ENCODE measurements at regions not wholly inside any gene's neighbourhood (a gene's known extent, or its start where the extent isn't known, plus 50 kb on each side); places are given as distances from the start of the nearest gene placed in this dataset.

- peak overlapping the region; percentile 46 for H2AFZ ChIP-seq (ENCODE audit: control insufficient read depth, low read length)
- H3K79me2 ChIP-seq (ENCODE audit: control insufficient read depth, insufficient read depth, low read length), result no peaks in the 10 kb centered on the region
- TF ChIP-seq EZH2 (IDR thresholded peaks at IDR 0.05; ENCODE audit: low read length) (no peak), CTCF (optimal IDR thresholded peaks at IDR 0.05 in 1 of 3, IDR thresholded peaks at IDR 0.05 in 1 of 3, conservative IDR thresholded peaks at IDR 0.05 in 1 of 3; ENCODE audit: extremely low read depth in 1 of 3, insufficient read depth in 2 of 3, low read length in 3 of 3) (no peak)
- H4K20me1 ChIP-seq (ENCODE audit: control insufficient read depth, extremely low read depth, insufficient read depth, low read length), result no peaks in the 10 kb centered on the region
- no peak overlapping the region for H3K4me3 ChIP-seq (ENCODE audit: control insufficient read depth in 2 of 3, extremely low read depth in 1 of 3, insufficient read depth in 2 of 3, low read depth in 1 of 3, low read length in 3 of 3)
- no peak overlapping the region for H3K4me2 ChIP-seq (ENCODE audit: control insufficient read depth, extremely low read depth, insufficient read depth, low read depth, low read length)
- dilution Hi-C loops (cut with MboI; ENCODE audit: extremely low pct_ligation_motif_present, low sequenced_read_pairs), result no loop called here
- H3K36me3 ChIP-seq (ENCODE audit: control insufficient read depth in 2 of 2, extremely low read depth in 1 of 2, insufficient read depth in 2 of 2, low read length in 2 of 2), result no peaks in the 10 kb centered on the region
- peaks cover 7% of the 10 kb centered on the region for H3K4me1 ChIP-seq (ENCODE audit: control insufficient read depth, extremely low read depth, insufficient read depth, low read length)
- H3K9me1 ChIP-seq (ENCODE audit: control insufficient read depth, extremely low read depth, insufficient read depth, low read length), result no peaks in the 10 kb centered on the region
- no peak for FAIRE-seq
- no peak overlapping the region for H3K27ac ChIP-seq (ENCODE audit: control insufficient read depth, insufficient read depth, low read length)
- H3K9ac ChIP-seq (ENCODE audit: control insufficient read depth, extremely low read depth, insufficient read depth, low read length), result no peak overlapping the region
- no peaks in the 10 kb centered on the region for H3K9me3 ChIP-seq (ENCODE audit: control insufficient read depth, low read depth, low read length)
- DNase-seq (ENCODE audit: low read depth, low spot score), result no peak
- no peaks in the 10 kb centered on the region for H3K27me3 ChIP-seq (ENCODE audit: control insufficient read depth, extremely low read depth, insufficient read depth, low read length)
These were observed 206.4 kb upstream of the P2RY1 start for GRCh38 chr3:152628496-152628895.

- dilution Hi-C loops (cut with MboI; ENCODE audit: extremely low pct_ligation_motif_present, low sequenced_read_pairs), result no loop called here
- no peak overlapping the region for H3K27ac ChIP-seq (ENCODE audit: control insufficient read depth, insufficient read depth, low read length)
- no peak for FAIRE-seq
These were observed 205.4 kb upstream of the P2RY1 start for GRCh38 chr3:152629363-152630122.

More at GRCh38 chr3:152629363-152630122, 205.4 kb upstream of the P2RY1 start:
- Histone ChIP-seq H3K9ac (ENCODE audit: control insufficient read depth, extremely low read depth, insufficient read depth, low read length) (no peak overlapping the region), H3K27me3 (ENCODE audit: control insufficient read depth, extremely low read depth, insufficient read depth, low read length) (no peaks in the 10 kb centered on the region), H3K4me1 (ENCODE audit: control insufficient read depth, extremely low read depth, insufficient read depth, low read length) (peaks cover 7% of the 10 kb centered on the region), H3K9me3 (ENCODE audit: control insufficient read depth, low read depth, low read length) (no peaks in the 10 kb centered on the region), H2AFZ (ENCODE audit: control insufficient read depth, low read length) (no peak overlapping the region), H3K4me2 (ENCODE audit: control insufficient read depth, extremely low read depth, insufficient read depth, low read depth, low read length) (no peak overlapping the region), H3K4me3 (ENCODE audit: control insufficient read depth in 2 of 3, extremely low read depth in 1 of 3, insufficient read depth in 2 of 3, low read depth in 1 of 3, low read length in 3 of 3) (no peak overlapping the region), H3K36me3 (ENCODE audit: control insufficient read depth in 2 of 2, extremely low read depth in 1 of 2, insufficient read depth in 2 of 2, low read length in 2 of 2) (no peaks in the 10 kb centered on the region), H4K20me1 (ENCODE audit: control insufficient read depth, extremely low read depth, insufficient read depth, low read length) (no peaks in the 10 kb centered on the region), H3K9me1 (ENCODE audit: control insufficient read depth, extremely low read depth, insufficient read depth, low read length) (no peaks in the 10 kb centered on the region), H3K79me2 (ENCODE audit: control insufficient read depth, insufficient read depth, low read length) (no peaks in the 10 kb centered on the region)
- DNase-seq (ENCODE audit: low read depth, low spot score), result no peak
- TF ChIP-seq CTCF (optimal IDR thresholded peaks at IDR 0.05 in 1 of 3, IDR thresholded peaks at IDR 0.05 in 1 of 3, conservative IDR thresholded peaks at IDR 0.05 in 1 of 3; ENCODE audit: extremely low read depth in 1 of 3, insufficient read depth in 2 of 3, low read length in 3 of 3) (no peak), EZH2 (IDR thresholded peaks at IDR 0.05; ENCODE audit: low read length) (no peak)

Data from keratinocyte (primary cell).